ENCODE measurements at regions not wholly inside any gene's neighbourhood (a gene's known extent, or its start where the extent isn't known, plus 50 kb on each side); places are given as distances from the start of the nearest gene placed in this dataset.

DNA sequence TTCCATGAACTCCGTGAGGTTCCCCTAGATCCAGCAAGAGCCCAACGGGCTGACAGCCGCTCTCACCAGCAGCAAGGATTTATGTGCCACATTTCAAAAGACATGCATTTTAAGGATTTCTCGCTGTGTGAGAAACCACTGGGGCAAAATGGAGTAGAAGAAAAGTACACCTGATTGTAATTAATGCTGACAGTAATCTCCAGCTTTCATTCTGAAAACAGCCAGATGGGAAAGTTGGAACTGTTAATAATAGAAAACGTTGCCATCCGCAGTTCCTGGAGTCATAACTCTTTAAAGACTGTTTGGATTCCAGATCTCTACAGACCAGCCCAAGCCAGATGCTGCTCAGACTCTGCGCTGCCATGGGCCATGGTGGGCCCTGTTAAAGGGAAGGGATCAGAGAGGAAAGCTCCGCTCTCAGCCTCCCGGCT is 216.9 kb upstream of the GLI3 start:
- no peak for DNase-seq (ENCODE audit: low read depth in 2 of 2)

- DNase-seq (ENCODE audit: low read depth in 2 of 2): no peak
Observed at GRCh38 chr7:42452356-42452755, 215.3 kb upstream of the GLI3 start.

GRCh38 chr7:42449431-42449830 is 212.4 kb upstream of the GLI3 start:
- DNase-seq (ENCODE audit: low read depth in 2 of 2): no peak

GRCh38 chr7:42448901-42449300 is 211.9 kb upstream of the GLI3 start:
- DNase-seq (ENCODE audit: low read depth in 2 of 2): no peak

- no peak for DNase-seq (ENCODE audit: low read depth in 2 of 2)
Observed at GRCh38 chr7:42445691-42446090, 208.7 kb upstream of the GLI3 start.

- DNase-seq (ENCODE audit: low read depth in 2 of 2): no peak
Observed at GRCh38 chr7:42440951-42441350, 203.9 kb upstream of the GLI3 start.

DNA sequence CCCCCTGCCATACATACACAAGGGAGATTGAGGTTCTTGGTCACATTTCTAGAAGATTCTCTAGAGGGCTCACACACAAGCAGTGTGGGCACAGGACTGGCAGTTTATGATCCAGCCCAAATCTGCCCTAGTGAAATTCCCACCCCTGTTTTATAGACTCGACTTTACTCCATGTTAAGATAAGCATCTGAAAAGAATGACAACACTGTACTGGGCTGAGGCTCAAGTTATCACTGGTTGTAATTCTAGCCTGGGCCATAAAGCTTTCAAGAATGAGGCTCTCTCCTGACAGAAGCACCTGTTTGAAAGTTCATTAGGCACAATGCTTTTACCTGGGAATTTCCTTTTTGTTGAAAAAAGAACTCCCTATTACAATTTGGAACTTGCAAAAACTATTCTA is 195.6 kb upstream of the GLI3 start:
- DNase-seq (ENCODE audit: low read depth in 2 of 2): no peak

DNA sequence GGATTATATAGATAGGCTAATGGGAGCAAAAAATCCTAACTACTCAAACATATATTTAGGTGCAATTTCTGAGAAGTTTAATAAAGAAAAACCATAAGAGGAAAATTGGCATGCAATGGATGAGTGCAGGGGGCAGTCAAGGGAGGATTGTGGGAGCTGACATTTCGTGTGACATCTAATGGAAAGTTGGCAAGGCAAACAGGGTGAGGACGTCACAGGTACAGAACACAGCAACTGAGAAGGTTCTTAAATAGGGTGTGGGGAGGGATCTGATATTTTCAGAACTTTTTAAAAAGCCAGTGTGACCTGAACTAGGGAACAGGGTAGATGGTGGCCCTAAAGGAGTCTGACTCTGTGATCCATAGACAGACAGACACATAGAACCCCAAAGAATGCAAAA is 194.9 kb upstream of the GLI3 start:
- no peak for DNase-seq (ENCODE audit: low read depth in 2 of 2)

GRCh38 chr7:42429339-42429738 is 192.3 kb upstream of the GLI3 start:
- DNase-seq (ENCODE audit: low read depth in 2 of 2): no peak

- DNase-seq (ENCODE audit: low read depth in 2 of 2): no peak
Observed at GRCh38 chr7:42426163-42426562, 189.2 kb upstream of the GLI3 start.

DNA sequence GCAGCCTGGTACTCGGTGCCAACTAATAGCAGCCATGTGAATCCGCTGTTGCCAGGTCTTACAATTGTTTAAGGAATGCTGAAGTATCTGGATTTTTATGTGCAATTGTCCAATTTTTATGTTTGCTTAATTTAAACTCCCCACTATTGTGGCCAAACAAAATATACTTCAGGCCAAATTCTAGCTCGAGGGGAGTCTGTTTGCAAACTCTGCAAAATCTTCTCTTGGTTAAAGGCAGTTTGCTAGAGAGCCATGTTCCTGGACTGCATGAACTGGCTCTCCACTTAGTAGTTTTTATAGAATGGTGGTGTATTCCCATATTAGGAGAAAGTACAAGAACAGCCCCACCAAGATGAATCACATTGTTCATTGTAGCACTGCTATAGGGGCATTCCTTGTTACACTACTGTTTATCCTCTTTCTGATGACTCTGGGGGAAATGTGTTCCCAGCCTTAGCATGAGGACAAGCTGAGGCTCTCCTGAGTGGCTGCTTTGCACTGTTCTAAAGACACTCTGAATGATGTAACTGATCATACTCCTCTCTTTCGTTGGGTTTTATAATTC is 178.0 kb upstream of the GLI3 start:
- DNase-seq (ENCODE audit: low read depth in 2 of 2): no peak

- no peak for DNase-seq (ENCODE audit: low read depth in 2 of 2)
Observed at GRCh38 chr7:42414028-42414427, 177.0 kb upstream of the GLI3 start.

DNA sequence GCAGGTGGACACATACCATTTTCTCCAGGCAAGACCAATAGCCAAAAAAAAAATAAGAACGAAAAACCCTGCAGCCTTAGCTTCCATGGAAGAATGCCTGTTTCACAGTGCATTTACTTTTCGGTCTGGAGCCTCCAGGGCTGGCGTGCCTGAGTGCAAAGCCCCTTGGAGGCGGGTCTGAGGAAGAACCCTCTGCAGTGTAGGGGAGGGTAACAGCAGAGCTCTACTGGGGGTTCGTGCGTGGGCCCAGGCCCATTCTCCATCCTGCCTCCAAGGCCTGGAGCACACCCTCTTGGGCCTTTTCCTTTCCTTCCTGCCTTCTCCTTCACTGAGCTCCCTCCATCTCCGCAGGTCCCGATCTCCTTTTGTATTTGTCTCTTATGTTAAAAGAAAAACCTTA is 172.3 kb upstream of the GLI3 start:
- DNase-seq (ENCODE audit: low read depth in 2 of 2): no peak

- DNase-seq (ENCODE audit: low read depth in 2 of 2): no peak
Observed at GRCh38 chr7:42407833-42408232, 170.8 kb upstream of the GLI3 start.

GRCh38 chr7:42407021-42407710 is 170.2 kb upstream of the GLI3 start:
- no peak for DNase-seq (ENCODE audit: low read depth in 2 of 2)

GRCh38 chr7:42406358-42406757 is 169.3 kb upstream of the GLI3 start:
- no peak for DNase-seq (ENCODE audit: low read depth in 2 of 2)

DNA sequence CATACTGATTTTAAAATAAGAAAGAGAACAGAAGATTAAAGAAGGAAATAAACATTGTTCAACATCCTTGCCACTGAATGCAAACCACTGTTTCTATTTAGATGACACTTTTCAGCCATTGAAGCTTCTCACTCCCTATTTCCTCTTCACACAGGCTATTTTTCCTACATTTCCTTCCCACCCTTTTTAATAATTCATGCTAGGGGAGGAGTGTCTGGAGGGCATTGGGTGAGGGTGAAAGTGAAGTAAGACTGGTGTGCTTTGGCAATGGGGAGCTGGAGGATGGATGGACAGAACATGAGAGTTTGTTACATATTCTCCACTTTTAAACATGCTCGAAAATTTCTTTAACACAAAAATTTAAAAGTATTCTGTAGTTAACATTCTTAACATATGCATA is 168.8 kb upstream of the GLI3 start:
- DNase-seq (ENCODE audit: low read depth in 2 of 2): no peak

GRCh38 chr7:42403831-42404230 is 166.8 kb upstream of the GLI3 start:
- no peak for DNase-seq (ENCODE audit: low read depth in 2 of 2)

DNA sequence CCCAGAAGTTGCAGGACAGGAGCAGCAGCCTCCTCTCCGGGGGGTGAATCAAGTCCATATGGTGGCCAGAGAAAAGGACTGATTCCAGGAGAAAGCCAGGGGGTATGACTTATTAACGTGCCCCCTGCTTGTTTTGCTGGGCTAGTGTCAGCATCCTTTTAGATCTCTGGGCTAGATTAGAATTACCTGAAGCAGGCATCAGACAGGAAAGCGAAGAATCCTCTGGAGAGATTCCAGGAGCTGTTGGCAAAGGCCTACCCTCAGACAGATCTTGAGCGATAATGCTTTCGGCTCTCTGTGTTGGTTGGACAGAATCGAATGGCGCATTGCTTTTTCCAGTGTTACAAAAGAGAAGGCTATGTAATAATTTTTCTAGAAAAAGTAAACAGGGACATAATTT is 164.0 kb upstream of the GLI3 start:
- no peak for DNase-seq (ENCODE audit: low read depth in 2 of 2)

- DNase-seq (ENCODE audit: low read depth in 2 of 2): no peak
Observed at GRCh38 chr7:42400211-42400772, 163.3 kb upstream of the GLI3 start.

- no peak for DNase-seq (ENCODE audit: low read depth in 2 of 2)
Observed at GRCh38 chr7:42395607-42396006, 158.6 kb upstream of the GLI3 start.

- no peak for DNase-seq (ENCODE audit: low read depth in 2 of 2)
Observed at GRCh38 chr7:42392826-42393225, 155.8 kb upstream of the GLI3 start.

DNA sequence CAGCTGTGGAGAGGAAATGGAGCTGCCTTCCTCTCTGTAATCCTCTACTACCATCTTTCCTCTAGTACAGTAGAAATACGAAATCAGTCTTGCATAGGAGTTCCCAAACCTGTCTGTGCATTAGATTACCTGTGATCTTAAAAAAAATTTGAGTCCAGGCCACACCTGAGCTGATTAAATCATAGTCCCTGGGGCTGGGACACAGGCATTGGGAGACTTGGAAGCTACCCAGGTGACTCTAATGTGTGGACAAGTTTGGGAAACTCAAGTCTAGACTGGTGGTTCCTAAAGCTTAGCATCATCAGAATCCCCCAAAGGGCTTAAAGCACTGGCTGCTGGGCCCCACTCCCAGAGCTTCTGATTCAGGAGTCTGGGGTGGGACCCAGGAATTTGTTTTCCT is 152.7 kb upstream of the GLI3 start:
- DNase-seq (ENCODE audit: low read depth in 2 of 2): no peak
